ENCODE measurements at regions not wholly inside any gene's neighbourhood (a gene's known extent, or its start where the extent isn't known, plus 50 kb on each side); places are given as distances from the start of the nearest gene placed in this dataset.

- WGBS, 5 donors = 66 to 76% (median 72%) methylated on average over 13 to 14 of the region's 14 CpGs
- Histone ChIP-seq H3K36me3 (no peaks in the 10 kb centered on the region), H3K27ac (no peak overlapping the region), H3K27me3 (replicated peaks in 1 of 7) (peaks cover 0 to 46% (median 0%) of the 10 kb centered on the region in 7 donors), H3K4me1 (no peaks in the 10 kb centered on the region), H3K9me3 (peaks cover 0 to 10% (median 2%) of the 10 kb centered on the region in 8 donors), H3K4me3 (no peak overlapping the region)
- DNase-seq = no peak
- intact Hi-C loops (cut with DNase I; ENCODE audit: low total_unique reads) = no loop called here
- TF ChIP-seq POLR2A (IDR thresholded peaks at IDR 0.05) (no peak), POLR2AphosphoS5 (IDR thresholded peaks at IDR 0.05) (no peak), CTCF (IDR thresholded peaks at IDR 0.05 in 8 of 11, conservative IDR thresholded peaks at IDR 0.05 in 3 of 11) (no peak)
Measured at GRCh38 chr22:48892578-48893287, 934.9 kb downstream of the BRD1 start.

GRCh38 chr22:48891688-48892577 lies 935.7 kb downstream of the BRD1 start:
- H3K4me1 ChIP-seq = no peaks in the 10 kb centered on the region
- no peak overlapping the region for H3K27ac ChIP-seq
- H3K9me3 ChIP-seq = peaks cover 0 to 10% (median 2%) of the 10 kb centered on the region in 8 donors
- no peak for DNase-seq
- H3K36me3 ChIP-seq = no peaks in the 10 kb centered on the region
- H3K4me3 ChIP-seq = no peak overlapping the region
- 62 to 69% (median 67%) methylated on average over 9 of the region's 9 CpGs for WGBS, 5 donors
- intact Hi-C loops (cut with DNase I; ENCODE audit: low total_unique reads) = no loop called here
- peaks cover 0 to 46% (median 0%) of the 10 kb centered on the region in 7 donors for H3K27me3 ChIP-seq (replicated peaks in 1 of 7)
- no peak for TF ChIP-seq POLR2A (IDR thresholded peaks at IDR 0.05)
- TF ChIP-seq POLR2AphosphoS5 (IDR thresholded peaks at IDR 0.05) = no peak
- TF ChIP-seq CTCF (IDR thresholded peaks at IDR 0.05 in 8 of 11, conservative IDR thresholded peaks at IDR 0.05 in 3 of 11) = no peak

- Histone ChIP-seq H3K27me3 (replicated peaks in 1 of 7) (peaks cover 0 to 47% (median 0%) of the 10 kb centered on the region in 7 donors), H3K36me3 (no peaks in the 10 kb centered on the region), H3K4me1 (no peaks in the 10 kb centered on the region), H3K4me3 (no peak overlapping the region), H3K27ac (no peak overlapping the region), H3K9me3 (peaks cover 0 to 10% (median 2%) of the 10 kb centered on the region in 8 donors)
- intact Hi-C loops (cut with DNase I; ENCODE audit: low total_unique reads) = no loop called here
- 74 to 87% (median 80%) methylated on average over 14 of the region's 14 CpGs for WGBS, 5 donors
- TF ChIP-seq POLR2A (IDR thresholded peaks at IDR 0.05) (no peak), CTCF (IDR thresholded peaks at IDR 0.05 in 8 of 11, conservative IDR thresholded peaks at IDR 0.05 in 3 of 11) (no peak), POLR2AphosphoS5 (IDR thresholded peaks at IDR 0.05) (no peak)
- peak; percentile 22 for DNase-seq
Measured at GRCh38 chr22:48890693-48891554, 936.7 kb downstream of the BRD1 start.

Data from spleen (tissue), 11 donors.